ENCODE measurements at regions not wholly inside any gene's neighbourhood (a gene's known extent, or its start where the extent isn't known, plus 50 kb on each side); places are given as distances from the start of the nearest gene placed in this dataset.

- no peak for FAIRE-seq
- TF ChIP-seq EZH2 (IDR thresholded peaks at IDR 0.05; ENCODE audit: low read length) = no peak
- TF ChIP-seq, protein P1, sequence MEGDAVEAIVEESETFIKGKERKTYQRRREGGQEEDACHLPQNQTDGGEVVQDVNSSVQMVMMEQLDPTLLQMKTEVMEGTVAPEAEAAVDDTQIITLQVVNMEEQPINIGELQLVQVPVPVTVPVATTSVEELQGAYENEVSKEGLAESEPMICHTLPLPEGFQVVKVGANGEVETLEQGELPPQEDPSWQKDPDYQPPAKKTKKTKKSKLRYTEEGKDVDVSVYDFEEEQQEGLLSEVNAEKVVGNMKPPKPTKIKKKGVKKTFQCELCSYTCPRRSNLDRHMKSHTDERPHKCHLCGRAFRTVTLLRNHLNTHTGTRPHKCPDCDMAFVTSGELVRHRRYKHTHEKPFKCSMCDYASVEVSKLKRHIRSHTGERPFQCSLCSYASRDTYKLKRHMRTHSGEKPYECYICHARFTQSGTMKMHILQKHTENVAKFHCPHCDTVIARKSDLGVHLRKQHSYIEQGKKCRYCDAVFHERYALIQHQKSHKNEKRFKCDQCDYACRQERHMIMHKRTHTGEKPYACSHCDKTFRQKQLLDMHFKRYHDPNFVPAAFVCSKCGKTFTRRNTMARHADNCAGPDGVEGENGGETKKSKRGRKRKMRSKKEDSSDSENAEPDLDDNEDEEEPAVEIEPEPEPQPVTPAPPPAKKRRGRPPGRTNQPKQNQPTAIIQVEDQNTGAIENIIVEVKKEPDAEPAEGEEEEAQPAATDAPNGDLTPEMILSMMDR (optimal IDR thresholded peaks at IDR 0.05 in 1 of 3, IDR thresholded peaks at IDR 0.05 in 1 of 3, conservative IDR thresholded peaks at IDR 0.05 in 1 of 3; ENCODE audit: extremely low read depth in 1 of 3, insufficient read depth in 2 of 3, low read length in 3 of 3) = no peak
Observed at GRCh38 chr20:6831461-6831860, 64.0 kb downstream of the BMP2 start.

GRCh38 chr20:6832811-6833210 lies 65.3 kb downstream of the BMP2 start:
- Histone ChIP-seq H3K4me2 (ENCODE audit: control insufficient read depth, extremely low read depth, insufficient read depth, low read depth, low read length) (no peak overlapping the region), H3K27me3 (ENCODE audit: control insufficient read depth, extremely low read depth, insufficient read depth, low read length) (no peaks in the 10 kb centered on the region), H3K36me3 (ENCODE audit: control insufficient read depth in 2 of 2, extremely low read depth in 1 of 2, insufficient read depth in 2 of 2, low read length in 2 of 2) (no peaks in the 10 kb centered on the region), H3K9ac (ENCODE audit: control insufficient read depth, extremely low read depth, insufficient read depth, low read length) (no peak overlapping the region), H3K27ac (ENCODE audit: control insufficient read depth, insufficient read depth, low read length) (no peak overlapping the region), H3K4me3 (ENCODE audit: control insufficient read depth in 2 of 3, extremely low read depth in 1 of 3, insufficient read depth in 2 of 3, low read depth in 1 of 3, low read length in 3 of 3) (no peak overlapping the region), H3K9me1 (ENCODE audit: control insufficient read depth, extremely low read depth, insufficient read depth, low read length) (no peaks in the 10 kb centered on the region), H3K4me1 (ENCODE audit: control insufficient read depth, extremely low read depth, insufficient read depth, low read length) (peaks cover 8% of the 10 kb centered on the region), H4K20me1 (ENCODE audit: control insufficient read depth, extremely low read depth, insufficient read depth, low read length) (no peaks in the 10 kb centered on the region), H2AFZ (ENCODE audit: control insufficient read depth, low read length) (no peak overlapping the region), H3K9me3 (ENCODE audit: control insufficient read depth, low read depth, low read length) (no peaks in the 10 kb centered on the region), H3K79me2 (ENCODE audit: control insufficient read depth, insufficient read depth, low read length) (no peaks in the 10 kb centered on the region)
- dilution Hi-C loops (cut with MboI; ENCODE audit: extremely low pct_ligation_motif_present, low sequenced_read_pairs) = no loop called here
- no peak for TF ChIP-seq EZH2 (IDR thresholded peaks at IDR 0.05; ENCODE audit: low read length)
- TF ChIP-seq, protein P1 (optimal IDR thresholded peaks at IDR 0.05 in 1 of 3, IDR thresholded peaks at IDR 0.05 in 1 of 3, conservative IDR thresholded peaks at IDR 0.05 in 1 of 3; ENCODE audit: extremely low read depth in 1 of 3, insufficient read depth in 2 of 3, low read length in 3 of 3) = no peak
- no peak for DNase-seq (ENCODE audit: low read depth, low spot score)
- FAIRE-seq = no peak

More at GRCh38 chr20:6831461-6831860, 64.0 kb downstream of the BMP2 start:
- Histone ChIP-seq H3K9me3 (ENCODE audit: control insufficient read depth, low read depth, low read length) (no peaks in the 10 kb centered on the region), H3K9me1 (ENCODE audit: control insufficient read depth, extremely low read depth, insufficient read depth, low read length) (no peaks in the 10 kb centered on the region), H3K4me1 (ENCODE audit: control insufficient read depth, extremely low read depth, insufficient read depth, low read length) (peaks cover 8% of the 10 kb centered on the region), H4K20me1 (ENCODE audit: control insufficient read depth, extremely low read depth, insufficient read depth, low read length) (no peaks in the 10 kb centered on the region), H3K27me3 (ENCODE audit: control insufficient read depth, extremely low read depth, insufficient read depth, low read length) (no peaks in the 10 kb centered on the region), H3K4me2 (ENCODE audit: control insufficient read depth, extremely low read depth, insufficient read depth, low read depth, low read length) (no peak overlapping the region), H3K79me2 (ENCODE audit: control insufficient read depth, insufficient read depth, low read length) (no peaks in the 10 kb centered on the region), H2AFZ (ENCODE audit: control insufficient read depth, low read length) (no peak overlapping the region), H3K9ac (ENCODE audit: control insufficient read depth, extremely low read depth, insufficient read depth, low read length) (no peak overlapping the region), H3K27ac (ENCODE audit: control insufficient read depth, insufficient read depth, low read length) (no peak overlapping the region), H3K4me3 (ENCODE audit: control insufficient read depth in 2 of 3, extremely low read depth in 1 of 3, insufficient read depth in 2 of 3, low read depth in 1 of 3, low read length in 3 of 3) (no peak overlapping the region), H3K36me3 (ENCODE audit: control insufficient read depth in 2 of 2, extremely low read depth in 1 of 2, insufficient read depth in 2 of 2, low read length in 2 of 2) (no peaks in the 10 kb centered on the region)
- dilution Hi-C loops (cut with MboI; ENCODE audit: extremely low pct_ligation_motif_present, low sequenced_read_pairs) = no loop called here
- DNase-seq (ENCODE audit: low read depth, low spot score) = no peak

All from keratinocyte (primary cell).